WTC11 (cell line): ENCODE measurements at regions not wholly inside any gene's neighbourhood (a gene's known extent, or its start where the extent isn't known, plus 50 kb on each side); places are given as distances from the start of the nearest gene placed in this dataset.

Source experiments
- ARID4B ChIP-seq: sonication (generic); formaldehyde crosslinking; IDR thresholded peaks from 2 replicates; pipeline ENCODE4 v1.8.0; 2023; ENCODE audit warnings: missing genetic modification reagents, mild to moderate bottlenecking, borderline replicate concordance
- CTCF ChIP-seq: fragments of 200-600 bp; IDR thresholded peaks from 2 replicates; pipeline ENCODE4 v1.8.0; 2022; ENCODE audit warnings: antibody characterized with exemption
- E2F1 ChIP-seq: sonication (generic); formaldehyde crosslinking; IDR thresholded peaks from 2 replicates; pipeline ENCODE4 v1.8.0; 2022; ENCODE audit warnings: mild to moderate bottlenecking, missing genetic modification reagents
- ETV6 ChIP-seq: sonication (generic); formaldehyde crosslinking; IDR thresholded peaks from 2 replicates; pipeline ENCODE4 v1.8.1; 2022; ENCODE audit warnings: mild to moderate bottlenecking, missing genetic modification reagents
- FOXP1 ChIP-seq: sonication (generic); formaldehyde crosslinking; IDR thresholded peaks from 2 replicates; pipeline ENCODE4 v1.8.0; 2022; ENCODE audit warnings: missing genetic modification reagents, mild to moderate bottlenecking, moderate library complexity, borderline replicate concordance
- NR1H2 ChIP-seq: sonication (generic); formaldehyde crosslinking; IDR thresholded peaks from 2 replicates; pipeline ENCODE4 v1.9.0; 2021; ENCODE audit warnings: mild to moderate bottlenecking, moderate library complexity, missing genetic modification reagents
- NR3C1 ChIP-seq: sonication (generic); formaldehyde crosslinking; conservative IDR thresholded peaks from 2 replicates; pipeline ENCODE4 v1.8.1; 2023; ENCODE audit warnings: low read depth, mild to moderate bottlenecking, missing genetic modification reagents
- TCF7 ChIP-seq: sonication (generic); formaldehyde crosslinking; IDR thresholded peaks from 2 replicates; pipeline ENCODE4 v1.8.0; 2022; ENCODE audit warnings: mild to moderate bottlenecking, low read depth, missing genetic modification reagents, moderate library complexity
- TEAD1 ChIP-seq: sonication (generic); formaldehyde crosslinking; IDR thresholded peaks from 2 replicates; pipeline ENCODE4 v1.8.0; 2022; ENCODE audit warnings: mild to moderate bottlenecking, missing genetic modification reagents
- USF2 ChIP-seq: sonication (generic); formaldehyde crosslinking; IDR thresholded peaks from 2 replicates; pipeline ENCODE4 v1.8.1; 2023; ENCODE audit warnings: mild to moderate bottlenecking, missing genetic modification reagents, moderate library complexity
- ZNF416 ChIP-seq: fragments of 250-450 bp; sonication (Bioruptor Pico); IDR thresholded peaks from 2 replicates; pipeline ENCODE4 v1.9.0; 2021; ENCODE audit warnings: mild to moderate bottlenecking, inconsistent platforms
- ZNF423 ChIP-seq: fragments of 250-450 bp; sonication (Bioruptor Pico); IDR thresholded peaks from 2 replicates; pipeline ENCODE4 v2.1.2; 2022; ENCODE audit warnings: mild to moderate bottlenecking, moderate library complexity

- TF ChIP-seq CTCF (no peak), ETV6 (CRISPR knock-in tag) (no peak), E2F1 (CRISPR knock-in tag) (no peak), ZNF423 (CRISPR knock-in tag) (no peak), ZNF416 (CRISPR knock-in tag) (no peak), NR1H2 (CRISPR knock-in tag) (no peak), TCF7 (CRISPR knock-in tag) (no peak), ARID4B (CRISPR knock-in tag) (no peak), TEAD1 (no peak), FOXP1 (CRISPR knock-in tag) (no peak), USF2 (CRISPR knock-in tag) (no peak), NR3C1 (CRISPR knock-in tag) (no peak)
Observed at GRCh38 chr21:20306836-20307235, 691.4 kb upstream of the NCAM2 start.
